Central memory CD8-positive, alpha-beta T cell (primary cell): ENCODE measurements at regions not wholly inside any gene's neighbourhood (a gene's known extent, or its start where the extent isn't known, plus 50 kb on each side); places are given as distances from the start of the nearest gene placed in this dataset.

ENCODE experiments used
- ATAC-seq: fragments of 150-1000 bp; cut with Tn5 transposase; replicated peaks from 2 replicates; pipeline ENCODE4 v1.10.0; 2022; ENCODE audit warnings: mild to moderate bottlenecking, moderate FRiP score, moderate number of reproducible peaks; ENCODE audit not compliant: poor library complexity, severe bottlenecking; ENCODE audit errors: extremely low read depth
- DNase-seq, 2 donors: peaks; one replicate each; pipeline ENCODE4 v3.0.0; 2021; ENCODE audit warnings: low spot score in 2 of 2
- H3K27ac Mint-ChIP-seq: one replicate; pipeline ENCODE4 v1.8.0; 2022; ENCODE audit warnings: low read depth, mild to moderate bottlenecking, moderate library complexity, mixed read lengths
- H3K27me3 Mint-ChIP-seq: one replicate; pipeline ENCODE4 v1.8.0; 2022; ENCODE audit warnings: mixed read lengths
- H3K36me3 Mint-ChIP-seq: one replicate; pipeline ENCODE4 v1.8.0; 2022; ENCODE audit warnings: mild to moderate bottlenecking, moderate library complexity, mixed read lengths; ENCODE audit not compliant: insufficient read depth
- H3K4me1 Mint-ChIP-seq: one replicate; pipeline ENCODE4 v1.8.0; 2022; ENCODE audit warnings: mixed read lengths
- H3K4me3 Mint-ChIP-seq: one replicate; pipeline ENCODE4 v1.8.0; 2022; ENCODE audit warnings: mild to moderate bottlenecking, moderate library complexity, mixed read lengths
- H3K9me3 Mint-ChIP-seq: one replicate; pipeline ENCODE4 v1.8.0; 2022; ENCODE audit warnings: mixed read lengths

DNA sequence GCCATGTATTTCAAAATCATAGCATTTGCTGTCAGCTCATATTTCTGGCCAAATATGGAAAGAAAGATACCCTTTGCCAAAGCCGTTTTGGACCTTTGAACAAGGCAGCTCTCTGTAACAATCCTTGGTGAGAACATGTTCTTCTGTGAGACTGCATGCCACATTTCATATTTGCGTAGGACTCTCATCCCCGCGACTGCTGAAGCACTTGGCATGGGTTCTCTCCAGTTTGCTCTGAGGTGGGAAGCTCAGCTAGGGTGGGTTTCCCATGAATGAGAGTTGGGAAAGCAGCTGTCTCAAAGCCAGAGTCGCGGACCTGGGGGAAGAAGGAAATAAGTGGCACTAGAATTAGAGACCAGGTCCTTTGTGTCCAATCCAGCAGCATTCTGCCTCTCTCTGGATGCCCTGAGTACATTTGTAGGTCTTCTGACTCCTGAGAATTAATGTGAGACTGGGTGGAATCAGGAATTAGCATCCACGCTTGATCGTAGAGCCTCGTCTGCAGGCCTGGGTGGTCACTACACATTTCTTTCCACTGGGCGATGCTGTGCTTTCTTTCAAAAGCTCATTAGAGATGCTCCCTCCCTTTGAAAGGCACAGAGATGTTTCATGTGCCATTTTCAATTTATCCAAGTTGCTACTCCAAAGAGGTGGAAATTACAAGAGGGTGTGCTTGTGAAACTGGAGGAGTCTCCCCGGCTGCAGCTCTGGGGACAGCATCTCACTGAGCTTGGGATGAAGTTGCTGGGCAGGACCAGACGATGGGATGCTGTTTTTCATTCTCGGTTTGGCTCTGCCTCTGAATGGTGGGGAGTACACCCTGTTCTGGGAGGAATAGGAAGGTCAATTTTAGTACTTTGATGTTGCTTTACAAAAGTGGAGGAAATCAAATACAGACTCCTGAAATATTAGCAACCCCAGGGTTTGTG is 197.2 kb downstream of the GADD45G start:
- ATAC-seq: no peak
- no peaks in the 10 kb centered on the region for H3K4me1 Mint-ChIP-seq
- H3K9me3 Mint-ChIP-seq: no peaks in the 10 kb centered on the region
- DNase-seq: no peak
- no peak overlapping the region for H3K4me3 Mint-ChIP-seq
- no peaks in the 10 kb centered on the region for H3K36me3 Mint-ChIP-seq
- H3K27me3 Mint-ChIP-seq: peaks cover 47% of the 10 kb centered on the region
- H3K27ac Mint-ChIP-seq: no peak overlapping the region

- no peak for DNase-seq
These were observed 198.1 kb downstream of the GADD45G start for GRCh38 chr9:89802781-89803355.

DNA sequence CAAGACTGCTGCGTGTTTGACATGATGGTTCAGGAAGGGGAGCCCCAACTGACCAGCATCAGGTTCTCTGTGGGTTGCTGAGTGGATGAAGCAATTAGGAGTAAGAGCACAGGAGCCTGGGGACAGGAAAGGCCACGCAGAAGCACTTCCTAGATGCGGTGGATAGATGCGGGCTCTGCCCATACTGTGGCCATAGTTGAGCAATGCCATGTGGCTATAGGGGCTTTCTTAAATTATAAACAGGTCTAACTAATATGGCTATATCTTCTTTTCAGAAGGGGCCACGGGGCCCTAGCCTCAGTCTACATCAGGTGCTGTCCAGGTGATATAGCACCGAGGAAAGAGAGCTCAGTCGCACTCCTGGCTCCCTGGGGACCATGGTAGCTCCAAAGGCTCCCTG is 198.6 kb downstream of the GADD45G start:
- no peaks in the 10 kb centered on the region for H3K9me3 Mint-ChIP-seq
- H3K36me3 Mint-ChIP-seq: no peaks in the 10 kb centered on the region
- H3K4me3 Mint-ChIP-seq: no peak overlapping the region
- peaks cover 45% of the 10 kb centered on the region for H3K27me3 Mint-ChIP-seq
- DNase-seq (no peak), ATAC-seq (no peak)
- H3K27ac Mint-ChIP-seq: no peak overlapping the region
- no peaks in the 10 kb centered on the region for H3K4me1 Mint-ChIP-seq

More at GRCh38 chr9:89802781-89803355, 198.1 kb downstream of the GADD45G start:
- Mint-ChIP-seq H3K27ac (no peak overlapping the region), H3K4me3 (no peak overlapping the region), H3K36me3 (no peaks in the 10 kb centered on the region), H3K27me3 (peaks cover 45% of the 10 kb centered on the region), H3K9me3 (no peaks in the 10 kb centered on the region), H3K4me1 (no peaks in the 10 kb centered on the region)
- ATAC-seq: no peak

DNA sequence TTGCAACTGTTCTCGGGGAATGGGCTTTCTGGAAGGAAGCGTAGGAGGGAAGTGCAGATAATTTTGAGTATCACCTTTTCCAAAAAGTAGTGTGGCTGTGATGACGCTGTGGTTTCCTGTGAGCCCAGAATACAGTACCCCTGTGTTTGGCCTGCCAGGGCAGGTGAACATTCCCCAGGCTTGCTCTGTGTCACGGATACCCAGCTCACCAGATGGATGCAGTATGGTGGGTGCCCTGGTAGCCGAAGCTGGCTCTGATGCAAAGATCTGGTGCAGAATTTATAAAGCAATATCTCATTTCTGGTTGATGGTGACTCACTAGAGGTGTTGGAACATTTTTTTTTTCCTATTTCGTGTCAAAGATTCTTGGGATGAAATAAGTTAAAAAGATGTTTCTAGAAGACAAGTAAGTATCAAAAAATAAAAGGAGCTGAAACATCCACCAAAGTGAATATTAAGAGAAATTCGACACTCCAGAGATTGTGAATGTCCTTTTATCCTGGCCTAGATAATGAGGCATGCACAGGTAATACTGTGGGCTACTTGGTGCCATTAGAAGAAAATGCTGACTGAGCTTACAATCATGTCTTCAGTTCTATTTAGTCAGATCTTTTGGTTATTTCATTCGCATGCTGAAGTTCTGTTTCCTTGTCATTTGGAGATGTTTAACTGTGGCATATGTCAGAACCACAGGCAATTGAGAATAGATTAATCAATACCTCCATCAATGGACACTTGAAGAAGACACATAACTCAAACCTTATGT is 200.1 kb downstream of the GADD45G start:
- Mint-ChIP-seq H3K36me3 (no peaks in the 10 kb centered on the region), H3K27ac (no peak overlapping the region), H3K4me1 (no peaks in the 10 kb centered on the region), H3K4me3 (no peak overlapping the region), H3K9me3 (no peaks in the 10 kb centered on the region), H3K27me3 (peaks cover 45% of the 10 kb centered on the region)
- no peak for ATAC-seq
- DNase-seq: no peak

GRCh38 chr9:89805571-89806292 is 200.9 kb downstream of the GADD45G start:
- no peak for ATAC-seq
- H3K9me3 Mint-ChIP-seq: no peaks in the 10 kb centered on the region
- no peak overlapping the region for H3K27ac Mint-ChIP-seq

DNA sequence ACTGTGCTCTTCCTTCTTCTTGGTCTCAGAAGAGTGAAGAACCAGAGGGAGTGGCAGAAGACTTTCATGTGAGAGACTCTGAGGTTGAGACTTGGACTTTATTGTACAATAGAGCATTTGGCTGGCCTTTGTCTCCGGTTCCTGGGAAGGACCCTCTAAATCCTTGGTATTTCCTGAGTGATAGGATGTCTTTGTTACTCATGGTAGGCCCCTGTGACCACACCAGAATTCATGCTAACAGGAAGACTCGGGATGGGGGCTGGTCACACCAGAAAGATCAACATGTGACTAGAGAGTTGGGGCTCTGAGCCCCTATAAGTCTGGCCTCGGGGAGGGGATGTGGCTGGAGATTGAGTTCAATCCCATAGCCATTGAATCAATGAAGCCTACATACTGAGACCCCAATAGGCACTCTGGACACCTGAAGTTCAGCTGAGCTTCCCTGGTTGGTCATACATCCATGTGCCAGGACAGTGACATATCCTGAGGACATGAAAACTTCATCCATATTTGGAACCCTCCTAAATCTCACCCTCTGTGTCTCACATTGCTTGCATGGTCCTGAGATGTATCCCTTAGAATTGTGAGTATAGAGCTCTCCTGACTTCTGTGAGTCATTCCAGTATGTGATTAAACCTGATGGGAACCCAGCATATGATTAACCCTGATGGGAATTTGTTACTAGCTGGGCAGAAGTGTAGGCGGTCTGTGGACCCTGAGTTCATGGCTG is 201.7 kb downstream of the GADD45G start:
- Mint-ChIP-seq H3K27ac (no peak overlapping the region), H3K9me3 (no peaks in the 10 kb centered on the region), H3K27me3 (peaks cover 52% of the 10 kb centered on the region), H3K4me1 (no peaks in the 10 kb centered on the region), H3K4me3 (no peak overlapping the region), H3K36me3 (no peaks in the 10 kb centered on the region)
- no peak for ATAC-seq
- no peak for DNase-seq

More at GRCh38 chr9:89805571-89806292, 200.9 kb downstream of the GADD45G start:
- DNase-seq: no peak
- Mint-ChIP-seq H3K4me3 (no peak overlapping the region), H3K36me3 (no peaks in the 10 kb centered on the region), H3K27me3 (peaks cover 46% of the 10 kb centered on the region), H3K4me1 (no peaks in the 10 kb centered on the region)

GRCh38 chr9:89807101-89807395 is 202.2 kb downstream of the GADD45G start:
- Mint-ChIP-seq H3K9me3 (no peaks in the 10 kb centered on the region), H3K4me1 (no peaks in the 10 kb centered on the region), H3K27me3 (peaks cover 47% of the 10 kb centered on the region), H3K4me3 (no peak overlapping the region), H3K36me3 (no peaks in the 10 kb centered on the region), H3K27ac (no peak overlapping the region)
- DNase-seq (no peak), ATAC-seq (no peak)

GRCh38 chr9:89807682-89808075 is 202.9 kb downstream of the GADD45G start:
- Mint-ChIP-seq H3K4me1 (no peaks in the 10 kb centered on the region), H3K36me3 (no peaks in the 10 kb centered on the region), H3K4me3 (no peak overlapping the region), H3K27me3 (peaks cover 41% of the 10 kb centered on the region), H3K27ac (no peak overlapping the region), H3K9me3 (no peaks in the 10 kb centered on the region)
- no peak for DNase-seq
- no peak for ATAC-seq

GRCh38 chr9:89808076-89808755 is 203.4 kb downstream of the GADD45G start:
- Mint-ChIP-seq H3K36me3 (no peaks in the 10 kb centered on the region), H3K9me3 (no peaks in the 10 kb centered on the region), H3K27me3 (peaks cover 35% of the 10 kb centered on the region), H3K4me3 (no peak overlapping the region), H3K4me1 (no peaks in the 10 kb centered on the region), H3K27ac (no peak overlapping the region)
- ATAC-seq (no peak), DNase-seq (no peak)

GRCh38 chr9:89808756-89809181 is 204.0 kb downstream of the GADD45G start:
- ATAC-seq (no peak), DNase-seq (no peak)
- Mint-ChIP-seq H3K4me1 (no peaks in the 10 kb centered on the region), H3K27ac (no peak overlapping the region), H3K27me3 (peaks cover 30% of the 10 kb centered on the region), H3K9me3 (no peaks in the 10 kb centered on the region), H3K36me3 (no peaks in the 10 kb centered on the region), H3K4me3 (no peak overlapping the region)

DNA sequence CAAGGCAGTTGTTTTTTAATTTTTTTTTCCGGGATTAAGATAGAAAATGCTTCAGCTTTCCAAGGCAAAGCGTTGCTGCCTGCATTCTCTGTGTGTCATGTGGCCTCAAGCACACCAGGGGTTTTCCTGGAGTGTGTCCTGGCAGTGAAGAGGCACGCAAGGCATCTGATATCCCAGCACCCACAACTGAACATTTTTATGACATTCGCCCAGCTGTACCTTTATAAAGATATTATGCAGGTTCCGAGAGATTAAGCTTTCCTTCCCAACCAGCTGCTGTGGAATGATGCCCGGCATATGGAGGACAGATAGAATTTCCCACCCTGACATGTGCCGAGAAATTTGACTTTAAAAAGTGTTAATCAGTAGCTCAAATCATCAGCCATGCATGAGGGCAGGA is 205.6 kb downstream of the GADD45G start:
- Mint-ChIP-seq H3K4me1 (no peaks in the 10 kb centered on the region), H3K36me3 (no peaks in the 10 kb centered on the region), H3K9me3 (no peaks in the 10 kb centered on the region), H3K27me3 (peaks cover 19% of the 10 kb centered on the region), H3K27ac (no peak overlapping the region), H3K4me3 (no peak overlapping the region)
- no peak for ATAC-seq
- no peak for DNase-seq
